Mammary epithelial cell (primary cell): ENCODE measurements at regions not wholly inside any gene's neighbourhood (a gene's known extent, or its start where the extent isn't known, plus 50 kb on each side); places are given as distances from the start of the nearest gene placed in this dataset.

Experiments used
- CTCF ChIP-seq, 2 donors: IDR thresholded peaks in 1 of 2; conservative IDR thresholded peaks in 1 of 2; 2 replicates each; pipeline ENCODE4 v1.5.1; 2011 to 2012; ENCODE audit warnings: inconsistent platforms in 2 of 2, low read length in 2 of 2, mild to moderate bottlenecking in 2 of 2, control low read depth in 1 of 2, low read depth in 1 of 2; ENCODE audit not compliant: insufficient read depth in 1 of 2; ENCODE audit errors: extremely low read depth in 1 of 2
- EZH2 ChIP-seq: IDR thresholded peaks from 2 replicates; pipeline ENCODE4 v1.6.1; 2012; ENCODE audit warnings: low read length, inconsistent platforms, borderline replicate concordance

GRCh38 chr12:28826766-28827165, 322.3 kb upstream of the FAR2 start:
- no peak for TF ChIP-seq CTCF (conservative IDR thresholded peaks at IDR 0.05 in 1 of 2, IDR thresholded peaks at IDR 0.05 in 1 of 2; ENCODE audit: extremely low read depth in 1 of 2, insufficient read depth in 1 of 2, low read depth in 1 of 2, low read length in 2 of 2)
- TF ChIP-seq EZH2 = no peak
